Keratinocyte (primary cell): ENCODE measurements at regions not wholly inside any gene's neighbourhood (a gene's known extent, or its start where the extent isn't known, plus 50 kb on each side); places are given as distances from the start of the nearest gene placed in this dataset.

ENCODE experiments used
- DNase-seq: peaks from one replicate; pipeline ENCODE4 v3.0.0-alpha.2; 2011; ENCODE audit warnings: low read depth, missing footprints, low spot score
- FAIRE-seq: peaks from 2 replicates; lab custom pipeline; 2011; peaks lifted over from hg19 to GRCh38; lab: Jason Lieb, UNC
- H2AFZ ChIP-seq: 2 replicates; pipeline ENCODE4 v1.6.0; 2012; ENCODE audit warnings: low read length, control low read depth, inconsistent platforms; ENCODE audit not compliant: control insufficient read depth
- H3K27ac ChIP-seq: 2 replicates; pipeline ENCODE4 v1.5.1; 2011; ENCODE audit warnings: low read length; ENCODE audit not compliant: control insufficient read depth, insufficient read depth
- H3K27me3 ChIP-seq: 3 replicates; pipeline ENCODE4 v1.6.0; 2011; ENCODE audit warnings: low read length; ENCODE audit not compliant: control insufficient read depth, insufficient read depth; ENCODE audit errors: extremely low read depth
- H3K36me3 ChIP-seq, 2 experiments: 2 replicates in 1 of 2; 3 replicates in 1 of 2; pipeline ENCODE4 v1.5.1; 2011; ENCODE audit warnings: low read length in 2 of 2, mild to moderate bottlenecking in 1 of 2; ENCODE audit not compliant: control insufficient read depth in 2 of 2, insufficient read depth in 2 of 2; ENCODE audit errors: extremely low read depth in 1 of 2
- H3K4me1 ChIP-seq: 3 replicates; pipeline ENCODE4 v1.5.1; 2011; ENCODE audit warnings: low read length; ENCODE audit not compliant: control insufficient read depth, insufficient read depth; ENCODE audit errors: extremely low read depth
- H3K4me2 ChIP-seq: 3 replicates; pipeline ENCODE4 v1.6.0; 2011; ENCODE audit warnings: low read depth, low read length; ENCODE audit not compliant: control insufficient read depth, insufficient read depth; ENCODE audit errors: extremely low read depth
- H3K4me3 ChIP-seq, 3 experiments: fragments of 200-600 bp in 1 of 3; sonication (generic) in 1 of 3; 2 replicates in 2 of 3; 3 replicates in 1 of 3; pipeline ENCODE4 v1.5.1; 2011 to 2016; ENCODE audit warnings: low read length in 3 of 3, mild to moderate bottlenecking in 3 of 3, control low read depth in 2 of 3, inconsistent platforms in 1 of 3, low read depth in 1 of 3, mixed read lengths in 1 of 3, mixed run types in 1 of 3, moderate library complexity in 1 of 3; ENCODE audit not compliant: control insufficient read depth in 2 of 3, insufficient read depth in 2 of 3; ENCODE audit errors: extremely low read depth in 1 of 3
- H3K79me2 ChIP-seq: 2 replicates; pipeline ENCODE4 v1.6.0; 2012; ENCODE audit warnings: low read length; ENCODE audit not compliant: control insufficient read depth, insufficient read depth
- H3K9ac ChIP-seq: 3 replicates; pipeline ENCODE4 v1.6.0; 2011; ENCODE audit warnings: low read length; ENCODE audit not compliant: control insufficient read depth, insufficient read depth; ENCODE audit errors: extremely low read depth
- H3K9me1 ChIP-seq: 3 replicates; pipeline ENCODE4 v1.6.0; 2011; ENCODE audit warnings: low read length; ENCODE audit not compliant: control insufficient read depth, insufficient read depth; ENCODE audit errors: extremely low read depth
- H3K9me3 ChIP-seq: 2 replicates; pipeline ENCODE4 v1.5.1; 2012; ENCODE audit warnings: low read depth, low read length; ENCODE audit not compliant: control insufficient read depth
- H4K20me1 ChIP-seq: 3 replicates; pipeline ENCODE4 v1.6.0; 2011; ENCODE audit warnings: low read length; ENCODE audit not compliant: control insufficient read depth, insufficient read depth; ENCODE audit errors: extremely low read depth
- EZH2 ChIP-seq: IDR thresholded peaks from one replicate; pipeline ENCODE4 v1.6.1; 2012; ENCODE audit warnings: inconsistent platforms, mild to moderate bottlenecking, low read length, moderate library complexity
- dilution Hi-C: fragments of 300-500 bp; cut with MboI; formaldehyde crosslinking; loops from one replicate; pipeline ENCODE4 v1.7.0; 2020; ENCODE audit warnings: low sequenced_read_pairs; ENCODE audit not compliant: extremely low pct_ligation_motif_present
- TF ChIP-seq, protein P1 (sequence below), 3 experiments: IDR thresholded peaks in 1 of 3; conservative IDR thresholded peaks in 1 of 3; optimal IDR thresholded peaks in 1 of 3; 2 replicates in 2 of 3; 3 replicates in 1 of 3; pipeline versions ENCODE3 to v1.5.1; 2011; ENCODE audit warnings: low read length in 3 of 3, mild to moderate bottlenecking in 3 of 3, moderate library complexity in 2 of 3, control low read depth in 1 of 3, inconsistent platforms in 1 of 3; ENCODE audit not compliant: insufficient read depth in 2 of 3; ENCODE audit errors: extremely low read depth in 1 of 3

DNA sequence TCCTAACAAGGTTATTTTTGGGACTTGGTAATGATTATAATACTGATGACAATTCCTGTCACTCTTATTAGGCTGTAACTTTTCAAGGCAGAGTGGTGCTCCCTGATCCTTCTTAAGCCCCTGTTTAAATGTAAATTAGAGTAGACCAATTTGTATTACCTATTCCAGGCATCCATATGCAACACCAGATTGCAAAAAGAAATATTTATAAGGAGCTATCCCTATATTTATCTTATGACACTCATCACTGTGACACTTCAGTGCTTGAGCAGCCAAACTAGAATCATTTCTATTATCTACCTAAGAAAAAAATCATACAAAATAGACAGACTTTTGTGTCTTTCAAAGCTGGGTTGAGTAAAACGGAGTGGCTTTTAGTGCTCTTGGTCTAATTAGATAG is 462.7 kb downstream of the ADGRL2 start:
- no peaks in the 10 kb centered on the region for H3K79me2 ChIP-seq
- no peaks in the 10 kb centered on the region for H3K4me1 ChIP-seq
- no peak overlapping the region for H3K4me3 ChIP-seq
- no peaks in the 10 kb centered on the region for H3K36me3 ChIP-seq
- H3K9me1 ChIP-seq: no peaks in the 10 kb centered on the region
- no peaks in the 10 kb centered on the region for H3K27me3 ChIP-seq
- TF ChIP-seq EZH2: no peak
- TF ChIP-seq, protein P1, sequence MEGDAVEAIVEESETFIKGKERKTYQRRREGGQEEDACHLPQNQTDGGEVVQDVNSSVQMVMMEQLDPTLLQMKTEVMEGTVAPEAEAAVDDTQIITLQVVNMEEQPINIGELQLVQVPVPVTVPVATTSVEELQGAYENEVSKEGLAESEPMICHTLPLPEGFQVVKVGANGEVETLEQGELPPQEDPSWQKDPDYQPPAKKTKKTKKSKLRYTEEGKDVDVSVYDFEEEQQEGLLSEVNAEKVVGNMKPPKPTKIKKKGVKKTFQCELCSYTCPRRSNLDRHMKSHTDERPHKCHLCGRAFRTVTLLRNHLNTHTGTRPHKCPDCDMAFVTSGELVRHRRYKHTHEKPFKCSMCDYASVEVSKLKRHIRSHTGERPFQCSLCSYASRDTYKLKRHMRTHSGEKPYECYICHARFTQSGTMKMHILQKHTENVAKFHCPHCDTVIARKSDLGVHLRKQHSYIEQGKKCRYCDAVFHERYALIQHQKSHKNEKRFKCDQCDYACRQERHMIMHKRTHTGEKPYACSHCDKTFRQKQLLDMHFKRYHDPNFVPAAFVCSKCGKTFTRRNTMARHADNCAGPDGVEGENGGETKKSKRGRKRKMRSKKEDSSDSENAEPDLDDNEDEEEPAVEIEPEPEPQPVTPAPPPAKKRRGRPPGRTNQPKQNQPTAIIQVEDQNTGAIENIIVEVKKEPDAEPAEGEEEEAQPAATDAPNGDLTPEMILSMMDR (optimal IDR thresholded peaks at IDR 0.05 in 1 of 3, IDR thresholded peaks at IDR 0.05 in 1 of 3, conservative IDR thresholded peaks at IDR 0.05 in 1 of 3; ENCODE audit: extremely low read depth in 1 of 3, insufficient read depth in 2 of 3, low read length in 3 of 3): no peak
- dilution Hi-C loops: no loop called here
- no peaks in the 10 kb centered on the region for H3K9me3 ChIP-seq
- H2AFZ ChIP-seq: no peak overlapping the region
- no peak for DNase-seq
- H3K27ac ChIP-seq: no peak overlapping the region
- no peak overlapping the region for H3K4me2 ChIP-seq
- FAIRE-seq: no peak
- no peak overlapping the region for H3K9ac ChIP-seq
- H4K20me1 ChIP-seq: no peaks in the 10 kb centered on the region

DNA sequence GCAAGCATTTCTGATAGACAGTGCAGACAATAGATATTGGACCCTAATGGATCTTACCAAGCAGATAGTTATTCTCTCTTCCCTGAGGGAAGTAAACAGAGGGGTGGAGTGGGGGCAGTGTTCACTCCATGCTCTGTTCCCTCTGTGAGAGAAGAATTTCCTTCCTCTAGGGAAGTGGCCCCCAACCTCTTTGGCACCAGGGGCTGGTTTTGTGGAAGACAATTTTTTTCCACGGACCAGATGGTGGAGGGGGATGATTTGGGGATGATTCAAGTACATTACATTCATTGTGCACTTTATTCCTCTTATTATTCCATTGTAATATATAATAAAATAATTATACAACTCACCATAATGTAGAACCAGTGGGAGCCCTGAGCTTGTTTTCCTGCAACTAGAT is 459.9 kb downstream of the ADGRL2 start:
- Histone ChIP-seq H4K20me1 (no peaks in the 10 kb centered on the region), H3K4me2 (no peak overlapping the region), H3K79me2 (no peaks in the 10 kb centered on the region), H3K36me3 (no peaks in the 10 kb centered on the region), H3K4me3 (no peak overlapping the region), H3K27me3 (no peaks in the 10 kb centered on the region), H2AFZ (no peak overlapping the region), H3K9ac (no peak overlapping the region), H3K4me1 (no peaks in the 10 kb centered on the region), H3K9me3 (no peaks in the 10 kb centered on the region), H3K27ac (no peak overlapping the region), H3K9me1 (no peaks in the 10 kb centered on the region)
- TF ChIP-seq, protein P1 (optimal IDR thresholded peaks at IDR 0.05 in 1 of 3, IDR thresholded peaks at IDR 0.05 in 1 of 3, conservative IDR thresholded peaks at IDR 0.05 in 1 of 3; ENCODE audit: extremely low read depth in 1 of 3, insufficient read depth in 2 of 3, low read length in 3 of 3): no peak
- no peak for TF ChIP-seq EZH2
- FAIRE-seq (no peak), DNase-seq (no peak)
- dilution Hi-C loops: no loop called here
